ENCODE measurements at regions not wholly inside any gene's neighbourhood (a gene's known extent, or its start where the extent isn't known, plus 50 kb on each side); places are given as distances from the start of the nearest gene placed in this dataset.
"Not testable (repeated sequence)": the region's sequence is repeated elsewhere in the genome, so short reads cannot be mapped to it uniquely, and the experiment has no call there.

- Histone ChIP-seq H2AFZ (ENCODE audit: low read depth, low read length) (no peak overlapping the region), H3K27ac (ENCODE audit: insufficient read depth, low read depth, low read length) (no peak overlapping the region), H3K4me3 (replicated peaks in 1 of 3; ENCODE audit: insufficient read depth in 1 of 3, low read depth in 1 of 3, low read length in 3 of 3) (no peak overlapping the region), H3K27me3 (ENCODE audit: control insufficient read depth in 2 of 2, insufficient read depth in 2 of 2, low read length in 2 of 2) (no peaks in the 10 kb centered on the region), H3K36me3 (ENCODE audit: control insufficient read depth in 2 of 2, extremely low read depth in 1 of 2, insufficient read depth in 2 of 2, low read length in 2 of 2) (no peaks in the 10 kb centered on the region), H3K4me1 (ENCODE audit: control insufficient read depth, extremely low read depth, insufficient read depth, low read length) (no peaks in the 10 kb centered on the region), H3K4me2 (ENCODE audit: insufficient read depth, low read length) (no peak overlapping the region), H4K20me1 (replicated peaks; ENCODE audit: control insufficient read depth, extremely low read depth, insufficient read depth, low read length) (no peaks in the 10 kb centered on the region), H3K9me1 (replicated peaks; ENCODE audit: control insufficient read depth, extremely low read depth, insufficient read depth, low read length) (no peaks in the 10 kb centered on the region), H3K9me3 (replicated peaks; ENCODE audit: control insufficient read depth, insufficient read depth, low read length) (peaks cover 1% of the 10 kb centered on the region), H3K9ac (replicated peaks; ENCODE audit: extremely low read depth, insufficient read depth, low read length) (no peak overlapping the region), H3K79me2 (ENCODE audit: control insufficient read depth, insufficient read depth, low read length) (no peaks in the 10 kb centered on the region)
- ChIA-PET POLR2A (no interaction called here), CTCF (no interaction called here)
- dilution Hi-C loops (cut with MboI; ENCODE audit: extremely low pct_ligation_motif_present, low sequenced_read_pairs) (no loop called here), intact Hi-C loops (cut with micrococcal nuclease) (no loop called here)
- DNase-seq (ENCODE audit: low read depth, low spot score) = no peak
- no peak for FAIRE-seq
- TF ChIP-seq POLR2A (IDR thresholded peaks at IDR 0.05; ENCODE audit: low read depth, low read length) (no peak), EZH2 (IDR thresholded peaks at IDR 0.05; ENCODE audit: borderline replicate concordance, low read depth, low read length, severe bottlenecking) (no peak), JUN (IDR thresholded peaks at IDR 0.05; ENCODE audit: borderline replicate concordance, insufficient read depth, insufficient read length, low read depth) (no peak), CTCF (IDR thresholded peaks at IDR 0.05; ENCODE audit: extremely low read depth in 1 of 2, insufficient read depth in 1 of 2, low read depth in 1 of 2, low read length in 2 of 2) (no peak), GATA2 (IDR thresholded peaks at IDR 0.05; ENCODE audit: insufficient read depth, insufficient read length, low read depth, low read length) (no peak), FOS (IDR thresholded peaks at IDR 0.05; ENCODE audit: borderline replicate concordance, insufficient read depth, low read length) (no peak), MYC (IDR thresholded peaks at IDR 0.05; ENCODE audit: low read depth, low read length) (no peak), POLR2AphosphoS5 (IDR thresholded peaks at IDR 0.05; ENCODE audit: insufficient read depth, low read depth, low read length) (no peak), MAX (IDR thresholded peaks at IDR 0.05; ENCODE audit: insufficient read depth, insufficient read length) (no peak)
- no TSS peak for BruUV-seq (replicated peaks)
These were observed 152.2 kb downstream of the ARL4A start for GRCh38 chr7:12839508-12840153.

- H3K27ac ChIP-seq (ENCODE audit: insufficient read depth, low read depth, low read length); BruUV-seq (replicated peaks); H3K9me1 ChIP-seq (replicated peaks; ENCODE audit: control insufficient read depth, extremely low read depth, insufficient read depth, low read length); H3K9me3 ChIP-seq (replicated peaks; ENCODE audit: control insufficient read depth, insufficient read depth, low read length); DNase-seq (ENCODE audit: low read depth, low spot score); H3K4me3 ChIP-seq (replicated peaks in 1 of 3; ENCODE audit: insufficient read depth in 1 of 3, low read depth in 1 of 3, low read length in 3 of 3); POLR2A ChIA-PET; H4K20me1 ChIP-seq (replicated peaks; ENCODE audit: control insufficient read depth, extremely low read depth, insufficient read depth, low read length); dilution Hi-C loops (cut with MboI; ENCODE audit: extremely low pct_ligation_motif_present, low sequenced_read_pairs); H3K27me3 ChIP-seq (ENCODE audit: control insufficient read depth in 2 of 2, insufficient read depth in 2 of 2, low read length in 2 of 2); intact Hi-C loops (cut with micrococcal nuclease); H3K4me1 ChIP-seq (ENCODE audit: control insufficient read depth, extremely low read depth, insufficient read depth, low read length); H3K36me3 ChIP-seq (ENCODE audit: control insufficient read depth in 2 of 2, extremely low read depth in 1 of 2, insufficient read depth in 2 of 2, low read length in 2 of 2); H3K9ac ChIP-seq (replicated peaks; ENCODE audit: extremely low read depth, insufficient read depth, low read length); H3K4me2 ChIP-seq (ENCODE audit: insufficient read depth, low read length); H3K79me2 ChIP-seq (ENCODE audit: control insufficient read depth, insufficient read depth, low read length); FAIRE-seq; CTCF ChIA-PET; H2AFZ ChIP-seq (ENCODE audit: low read depth, low read length): not testable (repeated sequence)
These were observed 157.3 kb downstream of the ARL4A start for GRCh38 chr7:12844732-12845131.

Measured in endothelial cell of umbilical vein (primary cell).